H9 (cell line): ENCODE measurements at regions not wholly inside any gene's neighbourhood (a gene's known extent, or its start where the extent isn't known, plus 50 kb on each side); places are given as distances from the start of the nearest gene placed in this dataset.

ENCODE experiments used
- DNase-seq: peaks from one replicate; pipeline ENCODE4 v3.0.0-alpha.2; 2017
- H2AFZ ChIP-seq: one replicate; pipeline ENCODE4 v1.6.1; 2013; ENCODE audit warnings: mild to moderate bottlenecking, low read length, control low read depth, moderate library complexity
- H2AK5ac ChIP-seq: 2 replicates; pipeline ENCODE4 v1.6.1; 2013; ENCODE audit warnings: low read length, control low read depth, mixed read lengths; ENCODE audit not compliant: insufficient read length
- H2BK120ac ChIP-seq: one replicate; pipeline ENCODE4 v1.6.1; 2013; ENCODE audit warnings: low read depth, mild to moderate bottlenecking, low read length, control low read depth, inconsistent platforms; ENCODE audit not compliant: poor library complexity, severe bottlenecking
- H2BK12ac ChIP-seq: 2 replicates; pipeline ENCODE4 v1.6.1; 2013; ENCODE audit warnings: low read length, control low read depth, mixed read lengths, low read depth; ENCODE audit not compliant: insufficient read length
- H2BK15ac ChIP-seq: 2 replicates; pipeline ENCODE4 v1.6.1; 2013; ENCODE audit warnings: low read depth, low read length, control low read depth
- H2BK20ac ChIP-seq: one replicate; pipeline ENCODE4 v1.6.1; 2013; ENCODE audit warnings: low read depth, mild to moderate bottlenecking, low read length, control low read depth, inconsistent platforms; ENCODE audit not compliant: poor library complexity, severe bottlenecking
- H2BK5ac ChIP-seq: 2 replicates; pipeline ENCODE4 v1.6.1; 2013; ENCODE audit warnings: low read length, control low read depth, mixed read lengths; ENCODE audit not compliant: insufficient read length
- H3K14ac ChIP-seq: 2 replicates; pipeline ENCODE4 v1.6.1; 2013; ENCODE audit warnings: low read length, control low read depth; ENCODE audit not compliant: insufficient read depth
- H3K18ac ChIP-seq: 2 replicates; pipeline ENCODE4 v1.6.1; 2013; ENCODE audit warnings: low read depth, mild to moderate bottlenecking, mixed read lengths, low read length, control low read depth; ENCODE audit not compliant: insufficient read length
- H3K23ac ChIP-seq: 2 replicates; pipeline ENCODE4 v1.6.1; 2013; ENCODE audit warnings: low read length, control low read depth, mixed read lengths, low read depth; ENCODE audit not compliant: insufficient read length
- H3K23me2 ChIP-seq: 2 replicates; pipeline ENCODE4 v1.6.1; 2013; ENCODE audit warnings: low read depth, mild to moderate bottlenecking, mixed read lengths, low read length, control low read depth; ENCODE audit not compliant: insufficient read length, poor library complexity, severe bottlenecking
- H3K27ac ChIP-seq: 2 replicates; pipeline ENCODE4 v1.5.1; 2013; ENCODE audit warnings: low read length, control low read depth, mixed read lengths, low read depth; ENCODE audit not compliant: insufficient read length
- H3K27me3 ChIP-seq: 2 replicates; pipeline ENCODE4 v1.6.1; 2013; ENCODE audit warnings: low read length, control low read depth, inconsistent platforms; ENCODE audit not compliant: insufficient read depth
- H3K4ac ChIP-seq: 2 replicates; pipeline ENCODE4 v1.6.1; 2013; ENCODE audit warnings: low read depth, mild to moderate bottlenecking, control low read depth, inconsistent platforms, low read length, moderate library complexity
- H3K4me1 ChIP-seq: 2 replicates; pipeline ENCODE4 v1.6.1; 2013; ENCODE audit warnings: low read length, control low read depth, inconsistent platforms; ENCODE audit not compliant: insufficient read depth
- H3K4me2 ChIP-seq: 2 replicates; pipeline ENCODE4 v1.6.1; 2013; ENCODE audit warnings: low read length, control low read depth, mixed read lengths; ENCODE audit not compliant: insufficient read length, insufficient read depth
- H3K56ac ChIP-seq: 2 replicates; pipeline ENCODE4 v1.6.1; 2013; ENCODE audit warnings: low read depth, mild to moderate bottlenecking, mixed read lengths, low read length, control low read depth; ENCODE audit not compliant: insufficient read length
- H3K79me1 ChIP-seq: 2 replicates; pipeline ENCODE4 v1.6.1; 2013; ENCODE audit warnings: low read depth, mild to moderate bottlenecking, moderate library complexity, low read length, control low read depth, inconsistent platforms; ENCODE audit not compliant: insufficient read depth, poor library complexity, severe bottlenecking
- H3K79me2 ChIP-seq: 2 replicates; pipeline ENCODE4 v1.6.1; 2013; ENCODE audit warnings: low read length, control low read depth, inconsistent platforms; ENCODE audit not compliant: insufficient read depth
- H3K9ac ChIP-seq: 2 replicates; pipeline ENCODE4 v1.6.1; 2013; ENCODE audit warnings: low read length, control low read depth, mixed read lengths; ENCODE audit not compliant: insufficient read length; ENCODE audit errors: extremely low read depth
- H3K9me3 ChIP-seq: one replicate; pipeline ENCODE4 v1.6.1; 2013; ENCODE audit warnings: low read depth, low read length, inconsistent platforms; ENCODE audit not compliant: control insufficient read depth
- H3T11ph ChIP-seq: one replicate; pipeline ENCODE4 v1.6.1; 2013; ENCODE audit warnings: mild to moderate bottlenecking, low read length, control low read depth, inconsistent platforms
- H4K20me1 ChIP-seq: one replicate; pipeline ENCODE4 v1.6.1; 2013; ENCODE audit not compliant: control insufficient read depth, insufficient read length, insufficient read depth
- H4K5ac ChIP-seq: 2 replicates; pipeline ENCODE4 v1.6.1; 2013; ENCODE audit warnings: low read depth, mild to moderate bottlenecking, mixed read lengths, low read length, control low read depth; ENCODE audit not compliant: insufficient read length
- H4K8ac ChIP-seq: replicated peaks from 2 replicates; pipeline ENCODE4 v1.6.1; 2013; ENCODE audit warnings: low read length, control low read depth, mixed read lengths, low read depth; ENCODE audit not compliant: insufficient read length
- H4K91ac ChIP-seq: 2 replicates; pipeline ENCODE4 v1.6.1; 2013; ENCODE audit warnings: low read depth, mild to moderate bottlenecking, moderate library complexity, mixed read lengths, low read length, control low read depth; ENCODE audit not compliant: insufficient read length
- H3K27ac Mint-ChIP-seq, 3 experiments: 2 replicates in 2 of 3; 3 replicates in 1 of 3; pipeline ENCODE4 v1.8.0; 2020 to 2021; ENCODE audit warnings: mixed read lengths in 3 of 3, mild to moderate bottlenecking in 1 of 3, moderate library complexity in 1 of 3
- H3K27me3 Mint-ChIP-seq: 2 replicates; pipeline ENCODE4 v1.8.0; 2021; ENCODE audit warnings: low read depth, mild to moderate bottlenecking, moderate library complexity, mixed read lengths
- H3K36me3 Mint-ChIP-seq, 3 experiments: 2 replicates in 2 of 3; 3 replicates in 1 of 3; pipeline ENCODE4 v1.8.0; 2020 to 2021; ENCODE audit warnings: low read depth in 3 of 3, mixed read lengths in 3 of 3; ENCODE audit not compliant: insufficient read depth in 1 of 3
- H3K4me1 Mint-ChIP-seq, 2 experiments: 2 replicates each; pipeline ENCODE4 v1.8.0; 2020; ENCODE audit warnings: mixed read lengths in 2 of 2
- H3K4me3 Mint-ChIP-seq, 2 experiments: 2 replicates in 1 of 2; 3 replicates in 1 of 2; pipeline ENCODE4 v1.8.0; 2020 to 2021; ENCODE audit warnings: mild to moderate bottlenecking in 2 of 2, mixed read lengths in 2 of 2, moderate library complexity in 1 of 2
- H3K9me3 Mint-ChIP-seq, 2 experiments: 2 replicates in 1 of 2; 3 replicates in 1 of 2; pipeline ENCODE4 v1.8.0; 2020; ENCODE audit warnings: mild to moderate bottlenecking in 2 of 2, mixed read lengths in 2 of 2, moderate library complexity in 1 of 2
- CTCF ChIP-seq: fragments of 200-600 bp; sonication (generic); conservative IDR thresholded peaks from 3 replicates; pipeline ENCODE4 v1.8.0; 2021; ENCODE audit warnings: antibody characterized with exemption, mild to moderate bottlenecking
- WGBS: extraction: QIAGEN DNeasy Blood & Tissue Kit; methylation state at CpG from one replicate; pipeline ENCODE4 v1.1.7; 2013; ENCODE audit warnings: missing lambda C conversion rate, low lambda C conversion rate, mixed read lengths; ENCODE audit not compliant: insufficient read length; ENCODE audit errors: extremely low coverage; 5-methylcytosine and 5-hydroxymethylcytosine counted together

DNA sequence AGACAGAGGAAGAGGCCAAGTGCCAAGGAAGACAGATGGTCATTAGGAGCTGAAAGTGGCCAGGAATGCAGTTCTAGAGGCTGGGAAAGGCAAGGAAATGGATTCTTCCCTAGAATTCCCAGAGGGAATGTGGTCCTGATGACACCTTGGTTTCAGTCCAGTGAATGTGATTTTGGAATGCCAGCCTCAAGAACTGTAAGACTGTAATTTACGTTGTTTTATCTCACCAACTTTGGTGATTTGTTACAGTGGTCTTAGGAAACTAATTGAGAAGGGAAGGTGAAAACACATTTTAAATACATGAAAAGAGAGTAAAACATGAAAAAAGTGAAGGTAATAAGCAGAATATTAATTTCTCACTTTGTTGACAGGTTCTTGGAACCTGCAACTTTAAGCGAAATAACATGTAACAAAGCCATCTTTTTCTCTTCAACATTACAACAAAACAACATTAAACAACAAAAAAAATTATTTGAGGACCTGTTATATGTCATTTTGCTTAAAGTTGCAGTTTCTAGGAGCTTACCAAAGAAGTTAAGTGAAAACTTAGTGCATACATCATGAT lies 370.2 kb downstream of the METTL4 start:
- Histone ChIP-seq H2AK5ac (no peak overlapping the region), H3K4me1 (no peaks in the 10 kb centered on the region), H3K56ac (no peak overlapping the region), H3K79me1 (no peaks in the 10 kb centered on the region), H3K9me3 (no peaks in the 10 kb centered on the region), H2BK20ac (no peak overlapping the region), H3K18ac (no peak overlapping the region), H2BK120ac (no peak overlapping the region), H3K9ac (no peak overlapping the region), H3K4ac (no peak overlapping the region), H3K23ac (no peak overlapping the region), H3K27me3 (no peaks in the 10 kb centered on the region), H3K14ac (no peak overlapping the region), H3K23me2 (no peaks in the 10 kb centered on the region), H3K27ac (no peak overlapping the region), H3K79me2 (no peaks in the 10 kb centered on the region), H2AFZ (no peak overlapping the region), H2BK12ac (no peak overlapping the region), H4K20me1 (no peaks in the 10 kb centered on the region), H4K91ac (no peak overlapping the region), H4K5ac (no peak overlapping the region), H3K4me2 (no peak overlapping the region), H2BK5ac (no peak overlapping the region), H2BK15ac (no peak overlapping the region), H3T11ph (no peak overlapping the region), H4K8ac (no peak overlapping the region)
- no peak for TF ChIP-seq CTCF
- H3K9me3 Mint-ChIP-seq: no peaks in the 10 kb centered on the region; a peak in 2 of 5 replicates
- no peaks in the 10 kb centered on the region; a peak in 2 of 7 replicates for H3K36me3 Mint-ChIP-seq
- no peak for DNase-seq
- H3K27ac Mint-ChIP-seq: no peak overlapping the region
- WGBS: no CpG with 5 or more reads among the region's 2 CpGs
- no peaks in the 10 kb centered on the region for H3K27me3 Mint-ChIP-seq
- no peaks in the 10 kb centered on the region for H3K4me1 Mint-ChIP-seq
- no peak overlapping the region for H3K4me3 Mint-ChIP-seq
